ENCODE measurements at regions not wholly inside any gene's neighbourhood (a gene's known extent, or its start where the extent isn't known, plus 50 kb on each side); places are given as distances from the start of the nearest gene placed in this dataset.

DNA sequence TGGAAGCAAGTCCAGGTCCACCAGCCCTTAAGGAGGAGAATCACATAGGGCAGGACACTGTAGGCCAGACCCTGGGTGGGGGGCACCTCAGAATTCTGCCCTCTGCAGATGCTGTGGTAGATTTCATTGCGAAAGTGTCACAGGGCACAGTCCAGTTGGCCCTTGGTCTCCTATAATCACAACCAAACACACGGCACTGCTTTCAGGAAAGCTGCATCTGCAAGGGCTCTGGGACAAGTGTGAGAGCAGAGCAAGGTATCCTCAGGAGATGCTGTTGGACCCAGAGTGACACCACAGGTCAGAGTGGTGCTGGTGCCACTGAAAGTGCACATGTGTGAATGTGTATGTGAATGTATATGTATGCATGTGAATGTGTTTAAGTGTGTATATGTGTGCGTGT is 88.6 kb upstream of the MBNL2 start:
- TF ChIP-seq CREB1 (IDR thresholded peaks at IDR 0.05; ENCODE audit: low read depth) (no peak), YY1 (IDR thresholded peaks at IDR 0.05; ENCODE audit: low read depth) (no peak), EP300 (IDR thresholded peaks at IDR 0.05; ENCODE audit: borderline replicate concordance) (no peak), RAD21 (IDR thresholded peaks at IDR 0.05; ENCODE audit: low read depth) (no peak), TAF1 (IDR thresholded peaks at IDR 0.05; ENCODE audit: low read depth) (no peak), CEBPB (IDR thresholded peaks at IDR 0.05) (no peak), TEAD4 (IDR thresholded peaks at IDR 0.05) (no peak)
- TF ChIP-seq, protein P1, sequence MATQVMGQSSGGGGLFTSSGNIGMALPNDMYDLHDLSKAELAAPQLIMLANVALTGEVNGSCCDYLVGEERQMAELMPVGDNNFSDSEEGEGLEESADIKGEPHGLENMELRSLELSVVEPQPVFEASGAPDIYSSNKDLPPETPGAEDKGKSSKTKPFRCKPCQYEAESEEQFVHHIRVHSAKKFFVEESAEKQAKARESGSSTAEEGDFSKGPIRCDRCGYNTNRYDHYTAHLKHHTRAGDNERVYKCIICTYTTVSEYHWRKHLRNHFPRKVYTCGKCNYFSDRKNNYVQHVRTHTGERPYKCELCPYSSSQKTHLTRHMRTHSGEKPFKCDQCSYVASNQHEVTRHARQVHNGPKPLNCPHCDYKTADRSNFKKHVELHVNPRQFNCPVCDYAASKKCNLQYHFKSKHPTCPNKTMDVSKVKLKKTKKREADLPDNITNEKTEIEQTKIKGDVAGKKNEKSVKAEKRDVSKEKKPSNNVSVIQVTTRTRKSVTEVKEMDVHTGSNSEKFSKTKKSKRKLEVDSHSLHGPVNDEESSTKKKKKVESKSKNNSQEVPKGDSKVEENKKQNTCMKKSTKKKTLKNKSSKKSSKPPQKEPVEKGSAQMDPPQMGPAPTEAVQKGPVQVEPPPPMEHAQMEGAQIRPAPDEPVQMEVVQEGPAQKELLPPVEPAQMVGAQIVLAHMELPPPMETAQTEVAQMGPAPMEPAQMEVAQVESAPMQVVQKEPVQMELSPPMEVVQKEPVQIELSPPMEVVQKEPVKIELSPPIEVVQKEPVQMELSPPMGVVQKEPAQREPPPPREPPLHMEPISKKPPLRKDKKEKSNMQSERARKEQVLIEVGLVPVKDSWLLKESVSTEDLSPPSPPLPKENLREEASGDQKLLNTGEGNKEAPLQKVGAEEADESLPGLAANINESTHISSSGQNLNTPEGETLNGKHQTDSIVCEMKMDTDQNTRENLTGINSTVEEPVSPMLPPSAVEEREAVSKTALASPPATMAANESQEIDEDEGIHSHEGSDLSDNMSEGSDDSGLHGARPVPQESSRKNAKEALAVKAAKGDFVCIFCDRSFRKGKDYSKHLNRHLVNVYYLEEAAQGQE (IDR thresholded peaks at IDR 0.05; ENCODE audit: low read depth) = no peak
- TF ChIP-seq, protein P2, sequence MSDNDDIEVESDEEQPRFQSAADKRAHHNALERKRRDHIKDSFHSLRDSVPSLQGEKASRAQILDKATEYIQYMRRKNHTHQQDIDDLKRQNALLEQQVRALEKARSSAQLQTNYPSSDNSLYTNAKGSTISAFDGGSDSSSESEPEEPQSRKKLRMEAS (IDR thresholded peaks at IDR 0.05) = no peak

Data from Ishikawa (cell line).